Hepatocyte (in vitro differentiated cells): ENCODE measurements at regions not wholly inside any gene's neighbourhood (a gene's known extent, or its start where the extent isn't known, plus 50 kb on each side); places are given as distances from the start of the nearest gene placed in this dataset.

Experiments used
- DNase-seq: peaks from one replicate; pipeline ENCODE4 v3.0.0-alpha.2; 2016; ENCODE audit warnings: low spot score
- H2AFZ ChIP-seq: fragments of 200-600 bp; sonication (generic); 2 replicates; pipeline ENCODE4 v1.6.0; 2016; ENCODE audit warnings: antibody characterized with exemption, mild to moderate bottlenecking
- H3K27ac ChIP-seq: fragments of 200-600 bp; sonication (generic); 2 replicates; pipeline ENCODE4 v1.5.1; 2016; ENCODE audit warnings: mild to moderate bottlenecking
- H3K27me3 ChIP-seq: fragments of 200-600 bp; sonication (generic); 2 replicates; pipeline ENCODE4 v1.6.1; 2016
- H3K36me3 ChIP-seq: fragments of 200-600 bp; sonication (generic); replicated peaks from 2 replicates; pipeline ENCODE4 v1.5.1; 2016; ENCODE audit warnings: low read depth; ENCODE audit not compliant: insufficient read depth
- H3K4me1 ChIP-seq: fragments of 200-600 bp; sonication (generic); 2 replicates; pipeline ENCODE4 v1.5.1; 2016; ENCODE audit warnings: mild to moderate bottlenecking, moderate library complexity; ENCODE audit not compliant: insufficient read depth
- H3K4me2 ChIP-seq: fragments of 200-600 bp; sonication (generic); 2 replicates; pipeline ENCODE4 v1.6.0; 2016
- H3K4me3 ChIP-seq: fragments of 200-600 bp; sonication (generic); 2 replicates; pipeline ENCODE4 v1.5.1; 2016; ENCODE audit warnings: mild to moderate bottlenecking
- H3K79me2 ChIP-seq: fragments of 200-600 bp; sonication (generic); 2 replicates; pipeline ENCODE4 v1.6.0; 2017; ENCODE audit warnings: mild to moderate bottlenecking
- H3K9me2 ChIP-seq: fragments of 200-600 bp; sonication (generic); replicated peaks from 2 replicates; pipeline ENCODE4 v1.6.0; 2017; ENCODE audit warnings: mild to moderate bottlenecking; ENCODE audit not compliant: insufficient read depth
- H3K9me3 ChIP-seq: fragments of 200-600 bp; sonication (generic); 2 replicates; pipeline ENCODE4 v1.5.1; 2016; ENCODE audit warnings: low read depth, mild to moderate bottlenecking
- H4K20me1 ChIP-seq: fragments of 200-600 bp; sonication (generic); 2 replicates; pipeline ENCODE4 v1.6.0; 2016; ENCODE audit warnings: mild to moderate bottlenecking; ENCODE audit not compliant: insufficient read depth, poor library complexity, severe bottlenecking
- CTCF ChIP-seq: fragments of 200-600 bp; sonication (generic); IDR thresholded peaks from 2 replicates; pipeline ENCODE4 v1.5.1; 2016; ENCODE audit warnings: antibody characterized with exemption, mild to moderate bottlenecking; ENCODE audit not compliant: poor library complexity
- EZH2 ChIP-seq: fragments of 200-600 bp; sonication (generic); IDR thresholded peaks from 2 replicates; pipeline ENCODE4 v1.6.1; 2016; ENCODE audit warnings: antibody characterized with exemption, mild to moderate bottlenecking, borderline replicate concordance
- EZH2phosphoT487 ChIP-seq: fragments of 200-600 bp; sonication (generic); IDR thresholded peaks from one replicate; pipeline ENCODE4 v1.6.1; 2018; ENCODE audit warnings: antibody characterized with exemption, mild to moderate bottlenecking, low read depth, moderate library complexity; ENCODE audit not compliant: unreplicated experiment, severe bottlenecking
- WGBS: methylation state at CpG from one replicate; pipeline ENCODE4 v1.1.6; 2016; ENCODE audit warnings: low lambda C conversion rate; ENCODE audit errors: missing lambda C conversion rate; 5-methylcytosine and 5-hydroxymethylcytosine counted together

GRCh38 chr9:25025156-25025555 is 479.5 kb upstream of the IZUMO3 start:
- Histone ChIP-seq H3K4me1 (no peaks in the 10 kb centered on the region), H3K79me2 (no peaks in the 10 kb centered on the region), H3K27ac (no peak overlapping the region), H4K20me1 (no peaks in the 10 kb centered on the region), H3K4me3 (no peak overlapping the region), H2AFZ (no peak overlapping the region), H3K9me2 (no peaks in the 10 kb centered on the region), H3K4me2 (no peak overlapping the region), H3K27me3 (no peaks in the 10 kb centered on the region), H3K36me3 (no peaks in the 10 kb centered on the region), H3K9me3 (no peaks in the 10 kb centered on the region)
- no peak for DNase-seq
- WGBS: 91% methylated on average over 5 of the region's 5 CpGs
- no peak for TF ChIP-seq CTCF
- no peak for TF ChIP-seq EZH2
- TF ChIP-seq EZH2phosphoT487: no peak

- no peak overlapping the region for H2AFZ ChIP-seq
- H3K27me3 ChIP-seq: no peaks in the 10 kb centered on the region
- H3K36me3 ChIP-seq: no peaks in the 10 kb centered on the region
- TF ChIP-seq EZH2 (no peak), CTCF (no peak), EZH2phosphoT487 (no peak)
- DNase-seq: no peak
- H3K9me2 ChIP-seq: no peaks in the 10 kb centered on the region
- no peaks in the 10 kb centered on the region for H3K4me1 ChIP-seq
- no peak overlapping the region for H3K4me2 ChIP-seq
- no peak overlapping the region for H3K27ac ChIP-seq
- 94% methylated on average over 1 of the region's 1 CpG for WGBS
- no peaks in the 10 kb centered on the region for H3K9me3 ChIP-seq
- no peaks in the 10 kb centered on the region for H3K79me2 ChIP-seq
- no peak overlapping the region for H3K4me3 ChIP-seq
- no peaks in the 10 kb centered on the region for H4K20me1 ChIP-seq
Measured at GRCh38 chr9:25017779-25018178, 472.1 kb upstream of the IZUMO3 start.

- Histone ChIP-seq H3K9me2 (no peaks in the 10 kb centered on the region), H4K20me1 (no peaks in the 10 kb centered on the region), H3K79me2 (no peaks in the 10 kb centered on the region), H3K4me2 (no peak overlapping the region), H3K4me1 (no peaks in the 10 kb centered on the region), H3K27me3 (no peaks in the 10 kb centered on the region), H2AFZ (no peak overlapping the region), H3K36me3 (no peaks in the 10 kb centered on the region), H3K4me3 (no peak overlapping the region), H3K9me3 (no peaks in the 10 kb centered on the region), H3K27ac (no peak overlapping the region)
- DNase-seq: no peak
- TF ChIP-seq CTCF (no peak), EZH2phosphoT487 (no peak), EZH2 (no peak)
- WGBS: 94% methylated on average over 2 of the region's 2 CpGs
Measured at GRCh38 chr9:25010027-25010662, 464.4 kb upstream of the IZUMO3 start.

GRCh38 chr9:25003686-25004085 is 458.0 kb upstream of the IZUMO3 start:
- Histone ChIP-seq H3K4me3 (no peak overlapping the region), H3K9me2 (no peaks in the 10 kb centered on the region), H3K27me3 (no peaks in the 10 kb centered on the region), H2AFZ (no peak overlapping the region), H3K4me2 (no peak overlapping the region), H3K4me1 (no peaks in the 10 kb centered on the region), H3K9me3 (no peaks in the 10 kb centered on the region), H3K27ac (no peak overlapping the region), H4K20me1 (no peaks in the 10 kb centered on the region), H3K79me2 (no peaks in the 10 kb centered on the region), H3K36me3 (no peaks in the 10 kb centered on the region)
- TF ChIP-seq EZH2: no peak
- TF ChIP-seq CTCF: no peak
- TF ChIP-seq EZH2phosphoT487: no peak
- 56% methylated on average over 10 of the region's 10 CpGs for WGBS
- peak; percentile 8 for DNase-seq
